ENCODE measurements at regions not wholly inside any gene's neighbourhood (a gene's known extent, or its start where the extent isn't known, plus 50 kb on each side); places are given as distances from the start of the nearest gene placed in this dataset.

- TF ChIP-seq CTCF (IDR thresholded peaks at IDR 0.05) (no peak), SMC3 (IDR thresholded peaks at IDR 0.05; ENCODE audit: low read depth, low read length) (no peak), POLR2AphosphoS5 (IDR thresholded peaks at IDR 0.05; ENCODE audit: low read depth, low read length) (no peak), YY1 (IDR thresholded peaks at IDR 0.05; ENCODE audit: low read depth) (no peak), FOSL2 (IDR thresholded peaks at IDR 0.05; ENCODE audit: borderline replicate concordance, low read depth) (no peak)
- TF ChIP-seq, protein P1, sequence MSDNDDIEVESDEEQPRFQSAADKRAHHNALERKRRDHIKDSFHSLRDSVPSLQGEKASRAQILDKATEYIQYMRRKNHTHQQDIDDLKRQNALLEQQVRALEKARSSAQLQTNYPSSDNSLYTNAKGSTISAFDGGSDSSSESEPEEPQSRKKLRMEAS (IDR thresholded peaks at IDR 0.05; ENCODE audit: low read depth): no peak
Observed at GRCh38 chr6:114580882-114581281, 238.1 kb upstream of the HS3ST5 start.

All from SK-N-SH (cell line).